GM12891 (cell line): ENCODE measurements at regions not wholly inside any gene's neighbourhood (a gene's known extent, or its start where the extent isn't known, plus 50 kb on each side); places are given as distances from the start of the nearest gene placed in this dataset.

Experiments
- POLR2A ChIP-seq: IDR thresholded peaks from 2 replicates; pipeline ENCODE4 v1.6.1; 2011; ENCODE audit warnings: low read depth, low read length, control low read depth
- POLR2AphosphoS5 ChIP-seq: IDR thresholded peaks from 2 replicates; pipeline ENCODE4 v1.6.1; 2011; ENCODE audit warnings: low read depth, low read length, control low read depth

DNA sequence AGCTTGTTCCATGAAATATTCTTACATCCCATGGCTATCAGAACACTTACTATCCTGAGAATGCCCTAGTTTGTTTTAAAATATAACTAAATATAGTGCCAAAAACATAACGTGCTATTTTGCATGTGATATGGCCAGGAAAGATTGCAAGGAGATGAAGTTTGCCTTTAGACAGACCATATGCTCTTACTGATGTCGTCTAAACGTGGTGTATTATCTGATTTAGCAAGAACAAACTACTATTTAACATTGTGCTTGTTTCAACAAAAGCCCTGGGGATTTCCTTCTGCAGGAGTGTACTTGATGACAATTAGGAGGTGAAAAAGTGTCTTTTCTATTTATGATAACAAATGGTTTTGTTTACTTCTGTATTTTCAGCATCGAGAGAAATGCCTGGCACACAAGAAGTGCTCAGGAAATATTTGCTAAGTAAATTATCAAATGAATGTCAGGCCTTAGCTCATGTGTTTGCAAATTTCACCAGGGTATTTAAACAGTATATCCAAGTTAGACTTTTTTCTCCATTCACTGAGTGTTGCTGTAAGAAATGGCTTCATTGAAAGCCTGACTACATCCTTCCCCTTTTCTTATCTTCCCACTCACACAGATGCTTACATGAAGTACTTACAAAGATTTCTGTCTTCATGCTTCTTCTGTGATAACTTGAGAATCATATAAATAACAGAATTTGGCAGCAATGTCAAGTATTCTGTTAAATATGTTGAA lies 1033.6 kb downstream of the CDH8 start:
- TF ChIP-seq POLR2A (no peak), POLR2AphosphoS5 (no peak)
